Bone marrow (tissue), 2 donors: ENCODE measurements at regions not wholly inside any gene's neighbourhood (a gene's known extent, or its start where the extent isn't known, plus 50 kb on each side); places are given as distances from the start of the nearest gene placed in this dataset.

Experiments used
- DNase-seq, 2 donors: peaks; one replicate each; lab custom pipeline; 2025; lab: John Stamatoyannopoulos, UW

- DNase-seq = no peak
These were observed 154.3 kb upstream of the IQSEC1 start for GRCh38 chr3:13227315-13228165.

DNA sequence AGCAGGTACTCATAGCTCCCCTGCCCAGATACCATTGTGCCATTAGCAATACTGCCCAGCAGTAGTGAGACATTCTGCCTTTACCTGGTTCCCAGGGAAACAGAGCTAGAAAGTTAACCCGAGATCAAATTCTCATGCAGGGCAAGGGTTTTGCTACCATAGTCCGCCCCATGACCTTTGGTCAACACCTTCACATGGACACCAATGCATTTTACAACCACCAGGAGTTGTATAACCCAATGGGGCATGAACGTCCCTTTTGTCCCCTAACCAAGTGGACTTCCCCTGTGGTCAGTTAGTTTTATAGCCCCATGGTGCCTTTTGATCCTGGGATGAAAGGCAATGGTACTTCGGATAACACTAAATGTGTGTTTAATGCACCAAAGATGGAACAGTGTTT is 151.7 kb upstream of the IQSEC1 start:
- DNase-seq = no peak

- DNase-seq = no peak
These were observed 150.5 kb upstream of the IQSEC1 start for GRCh38 chr3:13223574-13224237.

- no peak for DNase-seq
These were observed 149.8 kb upstream of the IQSEC1 start for GRCh38 chr3:13222891-13223573.

- no peak for DNase-seq
These were observed 148.9 kb upstream of the IQSEC1 start for GRCh38 chr3:13222131-13222530.

DNA sequence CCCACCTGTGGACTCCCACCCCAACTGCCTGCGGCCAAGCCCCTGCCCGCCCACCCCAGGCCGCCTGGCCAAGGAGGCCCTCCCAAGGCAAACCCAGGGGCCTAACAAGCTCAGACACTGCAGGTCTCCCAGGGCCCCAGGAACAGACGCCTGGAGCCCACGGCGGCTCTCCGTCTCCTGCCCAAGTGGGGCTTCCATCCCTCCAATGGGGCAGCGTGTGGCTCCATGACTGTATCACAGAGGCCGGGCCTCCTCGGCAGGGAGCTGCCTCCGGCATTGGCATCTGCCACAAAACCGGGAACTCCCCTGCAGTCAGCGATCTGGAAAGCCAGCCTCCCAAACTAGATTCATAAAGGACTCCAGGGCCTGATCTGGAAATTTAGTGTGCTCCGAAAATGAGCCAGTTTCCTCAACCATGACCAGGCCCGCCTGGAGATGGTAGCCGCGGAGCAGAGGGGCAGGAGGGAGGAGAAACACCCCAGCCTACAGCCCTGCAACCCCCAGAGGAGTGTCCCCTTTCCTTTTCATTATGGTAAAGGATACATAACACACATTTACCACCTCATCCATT is 148.3 kb upstream of the IQSEC1 start:
- no peak for DNase-seq

- no peak for DNase-seq
These were observed 147.8 kb upstream of the IQSEC1 start for GRCh38 chr3:13220991-13221390.

GRCh38 chr3:13219902-13220296 is 146.7 kb upstream of the IQSEC1 start:
- no peak for DNase-seq

DNA sequence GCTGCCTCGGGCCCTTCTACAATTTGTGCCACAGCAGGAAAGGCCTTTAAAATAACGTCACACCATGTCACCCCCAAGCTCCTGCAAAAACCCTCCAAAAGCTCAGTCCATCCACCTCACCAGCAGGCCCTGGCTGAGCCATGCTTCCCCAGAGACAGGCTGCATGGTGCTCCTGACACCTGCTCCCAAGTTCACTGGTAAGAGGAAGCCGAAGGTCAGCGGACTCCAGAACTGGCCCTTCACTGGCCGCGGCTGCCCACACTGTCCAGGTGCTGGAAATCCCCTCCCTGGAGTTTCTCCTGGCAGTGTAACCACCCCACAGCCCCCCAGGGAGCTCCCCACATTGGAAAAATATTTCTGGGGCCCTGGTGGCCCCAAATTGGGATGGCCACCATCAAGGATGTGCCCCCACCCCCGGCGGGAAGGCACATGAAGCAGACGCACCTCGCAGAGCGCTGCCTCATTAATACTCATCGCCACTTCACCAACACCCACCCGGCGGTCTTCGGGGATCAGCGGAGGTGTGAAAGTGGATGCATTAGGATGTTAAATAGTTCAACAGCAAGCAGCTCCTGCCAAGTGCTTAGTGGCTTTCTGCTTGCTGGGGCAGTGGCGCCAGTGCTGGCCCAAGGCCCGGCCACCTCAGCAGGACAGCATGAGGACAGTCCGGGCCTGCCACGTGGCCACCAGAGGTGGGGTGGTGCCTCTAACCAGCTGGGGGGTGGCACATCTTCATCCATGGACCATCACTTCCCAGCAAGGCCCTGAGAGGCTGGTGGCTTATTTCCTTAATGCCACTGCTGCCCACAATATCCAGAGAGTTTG is 146.1 kb upstream of the IQSEC1 start:
- no peak for DNase-seq

DNA sequence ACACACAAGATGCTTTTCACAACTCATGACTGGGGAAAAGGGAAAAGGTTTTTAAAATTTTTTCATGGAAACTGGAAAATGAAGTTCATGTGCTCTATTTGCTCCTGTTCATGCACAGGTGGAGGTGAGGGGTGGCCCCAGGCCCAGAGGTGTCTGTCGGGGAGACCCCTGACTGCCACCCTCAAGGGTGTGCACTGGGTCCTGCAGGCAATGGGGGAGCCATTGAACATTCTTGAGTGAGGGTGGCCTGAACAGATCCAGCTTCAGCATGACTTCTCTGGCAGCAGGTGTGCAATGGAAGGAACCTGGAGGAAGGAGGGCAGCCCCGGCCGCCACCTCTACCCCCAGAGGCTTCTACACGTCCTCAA is 145.3 kb upstream of the IQSEC1 start:
- no peak for DNase-seq

- no peak for DNase-seq
These were observed 144.7 kb upstream of the IQSEC1 start for GRCh38 chr3:13217736-13218540.

DNA sequence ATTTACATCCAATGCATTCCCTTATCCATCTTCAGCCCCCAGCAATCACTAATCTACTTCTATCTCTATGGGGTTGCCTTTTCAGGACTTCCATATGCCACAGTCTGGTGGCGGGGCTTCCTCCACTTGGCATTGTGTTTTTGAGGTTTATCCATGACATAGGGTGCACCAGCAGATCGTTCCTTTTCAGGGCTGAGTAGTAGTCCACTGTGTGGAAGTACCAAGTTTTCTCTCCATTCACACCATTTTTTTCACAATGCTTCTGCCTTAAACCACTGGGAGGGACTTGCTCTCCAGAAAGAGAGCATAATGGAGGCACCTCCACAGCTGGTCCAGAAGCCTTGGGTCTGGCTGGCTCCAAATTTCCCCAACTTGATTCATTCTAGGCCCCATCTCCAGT is 144.0 kb upstream of the IQSEC1 start:
- no peak for DNase-seq

- DNase-seq = no peak
These were observed 142.8 kb upstream of the IQSEC1 start for GRCh38 chr3:13215940-13216546.

DNA sequence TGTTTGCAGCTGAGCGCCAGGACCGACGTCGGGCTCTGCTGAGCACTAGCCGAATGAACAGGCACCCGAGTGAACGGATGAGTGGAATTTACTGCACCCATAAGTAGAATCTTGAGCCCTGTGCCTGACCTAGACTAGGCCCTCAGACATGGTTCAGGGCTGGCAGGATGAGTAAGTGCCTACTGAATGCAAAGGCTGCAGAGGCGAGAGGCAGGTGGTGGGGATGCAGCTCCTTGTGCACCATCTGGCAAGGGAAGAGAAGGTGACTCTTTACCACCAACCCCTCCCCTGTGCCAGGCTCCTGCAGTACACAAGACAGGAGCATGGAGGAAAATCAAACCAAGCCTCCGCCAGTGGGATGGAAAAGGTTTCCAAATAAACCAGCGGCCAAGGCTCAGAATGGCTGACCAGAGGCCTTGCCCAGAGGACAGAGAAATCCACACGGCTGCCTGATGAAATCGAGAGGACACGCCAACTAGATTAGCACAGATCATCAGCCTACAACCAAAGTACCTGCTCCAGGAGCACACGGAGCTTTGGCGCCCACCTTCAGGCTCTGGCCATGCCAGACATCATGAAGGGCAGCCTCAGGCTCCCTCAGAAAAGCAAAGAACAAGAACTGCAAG is 141.7 kb upstream of the IQSEC1 start:
- DNase-seq = no peak

- DNase-seq = no peak
These were observed 140.9 kb upstream of the IQSEC1 start for GRCh38 chr3:13213911-13214846.

GRCh38 chr3:13213490-13213889 is 140.3 kb upstream of the IQSEC1 start:
- no peak for DNase-seq

DNA sequence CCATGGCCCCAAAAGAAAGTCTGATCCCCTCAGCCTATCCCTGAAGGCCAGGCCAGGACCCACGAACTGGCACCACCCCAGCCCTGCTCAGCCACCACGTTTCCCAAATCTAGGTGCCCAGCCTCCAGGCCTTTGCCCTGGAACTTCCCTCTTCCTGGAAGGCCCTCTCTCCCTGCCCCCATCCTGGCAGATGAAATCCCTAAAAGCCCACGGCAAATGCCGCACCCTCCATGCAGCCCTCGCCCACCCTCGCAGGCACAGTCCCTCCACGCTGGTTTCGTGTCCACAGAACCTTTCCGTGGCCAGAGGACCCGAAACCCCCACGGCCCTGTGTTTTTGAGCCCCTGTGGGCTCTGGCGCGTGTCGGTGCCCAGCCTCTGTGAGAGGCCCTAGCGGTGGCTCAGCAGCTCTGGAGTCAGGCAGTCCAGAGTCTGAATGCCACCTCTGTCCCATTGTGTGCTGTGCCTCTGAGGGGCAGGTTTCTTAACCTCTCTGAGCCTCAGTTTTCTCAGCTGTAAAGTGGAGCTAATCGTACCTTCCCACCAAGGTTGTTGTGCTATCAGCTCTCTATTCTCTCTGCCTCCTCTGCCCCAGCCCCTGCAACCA is 138.5 kb upstream of the IQSEC1 start:
- DNase-seq = no peak

GRCh38 chr3:13210221-13210975 is 137.2 kb upstream of the IQSEC1 start:
- no peak for DNase-seq
